ENCODE measurements at regions not wholly inside any gene's neighbourhood (a gene's known extent, or its start where the extent isn't known, plus 50 kb on each side); places are given as distances from the start of the nearest gene placed in this dataset.

GRCh38 chr20:19913927-19914614 lies 103.1 kb upstream of the NAA20 start:
- TF ChIP-seq CTCF (IDR thresholded peaks at IDR 0.05; ENCODE audit: low read depth, low read length) = no peak
- TF ChIP-seq EZH2phosphoT487 (IDR thresholded peaks at IDR 0.05; ENCODE audit: low read depth) = no peak
